ENCODE measurements at regions not wholly inside any gene's neighbourhood (a gene's known extent, or its start where the extent isn't known, plus 50 kb on each side); places are given as distances from the start of the nearest gene placed in this dataset.

DNA sequence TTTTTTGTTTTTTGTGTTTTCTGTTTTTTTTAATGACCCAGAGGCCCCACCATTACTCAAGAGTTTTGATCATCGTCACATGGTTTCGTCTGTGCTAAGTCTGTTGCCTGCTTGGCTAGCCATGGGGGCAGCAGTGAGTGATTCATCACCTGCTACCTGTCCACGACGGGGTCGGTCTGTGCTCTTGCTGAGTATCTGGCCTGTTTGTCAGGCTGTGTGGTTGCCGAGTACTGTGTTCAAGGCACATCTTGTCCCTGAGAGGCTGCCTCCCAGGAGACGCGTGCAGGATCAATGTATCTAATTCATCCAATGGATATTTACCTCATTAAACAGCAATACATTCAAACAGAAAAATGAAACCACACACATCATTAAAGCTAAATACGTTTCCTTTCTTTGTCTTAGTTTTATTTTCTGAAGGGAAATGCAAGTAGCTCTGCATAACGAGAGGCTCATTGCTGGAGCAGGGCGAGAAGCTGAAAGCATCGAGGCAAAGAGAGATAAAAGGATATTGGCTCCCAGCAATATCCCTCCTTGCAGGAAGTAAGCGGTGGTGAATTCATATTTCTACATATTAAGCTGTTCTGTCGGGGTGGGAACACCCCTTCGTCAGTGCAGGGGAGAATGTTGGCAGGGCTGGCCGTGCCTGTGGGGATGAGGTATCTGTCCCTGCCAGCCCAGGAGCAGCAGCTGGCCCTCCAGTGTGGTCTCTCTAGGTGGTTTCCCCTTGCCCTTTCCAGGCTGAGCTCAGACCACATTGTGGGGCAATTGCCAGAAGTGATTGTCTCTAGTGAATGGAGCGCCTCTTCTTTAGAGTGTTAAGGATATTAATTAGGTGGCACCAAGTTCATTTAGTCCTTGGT is 166.2 kb upstream of the ASIC2 start:
- Histone ChIP-seq H3K4me1 (ENCODE audit: control insufficient read depth in 4 of 4, insufficient read depth in 4 of 4, low read length in 3 of 4) (no peaks in the 10 kb centered on the region), H3K9me3 (ENCODE audit: control insufficient read depth in 4 of 4, low read length in 3 of 4) (no peaks in the 10 kb centered on the region), H3K4me3 (ENCODE audit: low read depth in 1 of 3, low read length in 3 of 3) (no peak overlapping the region), H3K9ac (ENCODE audit: low read depth in 1 of 2, low read length in 2 of 2) (no peak overlapping the region), H3K27me3 (ENCODE audit: control insufficient read depth in 4 of 4, insufficient read depth in 4 of 4, low read length in 3 of 4) (peaks cover 0 to 10% (median 2%) of the 10 kb centered on the region in 4 donors), H3K27ac (ENCODE audit: low read depth in 1 of 2, low read length in 2 of 2) (no peak overlapping the region), H3K36me3 (ENCODE audit: control insufficient read depth in 4 of 4, insufficient read depth in 3 of 4, low read depth in 1 of 4, low read length in 3 of 4) (no peaks in the 10 kb centered on the region)
- DNase-seq (ENCODE audit: low spot score), result no peak
- 64% methylated on average over 17 of the region's 17 CpGs for WGBS
- TF ChIP-seq SP1 (IDR thresholded peaks at IDR 0.05), result no peak
- TF ChIP-seq, protein P1, sequence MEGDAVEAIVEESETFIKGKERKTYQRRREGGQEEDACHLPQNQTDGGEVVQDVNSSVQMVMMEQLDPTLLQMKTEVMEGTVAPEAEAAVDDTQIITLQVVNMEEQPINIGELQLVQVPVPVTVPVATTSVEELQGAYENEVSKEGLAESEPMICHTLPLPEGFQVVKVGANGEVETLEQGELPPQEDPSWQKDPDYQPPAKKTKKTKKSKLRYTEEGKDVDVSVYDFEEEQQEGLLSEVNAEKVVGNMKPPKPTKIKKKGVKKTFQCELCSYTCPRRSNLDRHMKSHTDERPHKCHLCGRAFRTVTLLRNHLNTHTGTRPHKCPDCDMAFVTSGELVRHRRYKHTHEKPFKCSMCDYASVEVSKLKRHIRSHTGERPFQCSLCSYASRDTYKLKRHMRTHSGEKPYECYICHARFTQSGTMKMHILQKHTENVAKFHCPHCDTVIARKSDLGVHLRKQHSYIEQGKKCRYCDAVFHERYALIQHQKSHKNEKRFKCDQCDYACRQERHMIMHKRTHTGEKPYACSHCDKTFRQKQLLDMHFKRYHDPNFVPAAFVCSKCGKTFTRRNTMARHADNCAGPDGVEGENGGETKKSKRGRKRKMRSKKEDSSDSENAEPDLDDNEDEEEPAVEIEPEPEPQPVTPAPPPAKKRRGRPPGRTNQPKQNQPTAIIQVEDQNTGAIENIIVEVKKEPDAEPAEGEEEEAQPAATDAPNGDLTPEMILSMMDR (IDR thresholded peaks at IDR 0.05; ENCODE audit: low read depth, low read length, missing input control), result no peak
- TF ChIP-seq HNF4G (IDR thresholded peaks at IDR 0.05), result no peak
- no peak for TF ChIP-seq YY1 (IDR thresholded peaks at IDR 0.05)
- TF ChIP-seq, protein P2, sequence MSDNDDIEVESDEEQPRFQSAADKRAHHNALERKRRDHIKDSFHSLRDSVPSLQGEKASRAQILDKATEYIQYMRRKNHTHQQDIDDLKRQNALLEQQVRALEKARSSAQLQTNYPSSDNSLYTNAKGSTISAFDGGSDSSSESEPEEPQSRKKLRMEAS (IDR thresholded peaks at IDR 0.05), result no peak
- no peak for TF ChIP-seq JUND (IDR thresholded peaks at IDR 0.05)
- TF ChIP-seq ZBTB33 (IDR thresholded peaks at IDR 0.05), result no peak
- TF ChIP-seq, protein P3, sequence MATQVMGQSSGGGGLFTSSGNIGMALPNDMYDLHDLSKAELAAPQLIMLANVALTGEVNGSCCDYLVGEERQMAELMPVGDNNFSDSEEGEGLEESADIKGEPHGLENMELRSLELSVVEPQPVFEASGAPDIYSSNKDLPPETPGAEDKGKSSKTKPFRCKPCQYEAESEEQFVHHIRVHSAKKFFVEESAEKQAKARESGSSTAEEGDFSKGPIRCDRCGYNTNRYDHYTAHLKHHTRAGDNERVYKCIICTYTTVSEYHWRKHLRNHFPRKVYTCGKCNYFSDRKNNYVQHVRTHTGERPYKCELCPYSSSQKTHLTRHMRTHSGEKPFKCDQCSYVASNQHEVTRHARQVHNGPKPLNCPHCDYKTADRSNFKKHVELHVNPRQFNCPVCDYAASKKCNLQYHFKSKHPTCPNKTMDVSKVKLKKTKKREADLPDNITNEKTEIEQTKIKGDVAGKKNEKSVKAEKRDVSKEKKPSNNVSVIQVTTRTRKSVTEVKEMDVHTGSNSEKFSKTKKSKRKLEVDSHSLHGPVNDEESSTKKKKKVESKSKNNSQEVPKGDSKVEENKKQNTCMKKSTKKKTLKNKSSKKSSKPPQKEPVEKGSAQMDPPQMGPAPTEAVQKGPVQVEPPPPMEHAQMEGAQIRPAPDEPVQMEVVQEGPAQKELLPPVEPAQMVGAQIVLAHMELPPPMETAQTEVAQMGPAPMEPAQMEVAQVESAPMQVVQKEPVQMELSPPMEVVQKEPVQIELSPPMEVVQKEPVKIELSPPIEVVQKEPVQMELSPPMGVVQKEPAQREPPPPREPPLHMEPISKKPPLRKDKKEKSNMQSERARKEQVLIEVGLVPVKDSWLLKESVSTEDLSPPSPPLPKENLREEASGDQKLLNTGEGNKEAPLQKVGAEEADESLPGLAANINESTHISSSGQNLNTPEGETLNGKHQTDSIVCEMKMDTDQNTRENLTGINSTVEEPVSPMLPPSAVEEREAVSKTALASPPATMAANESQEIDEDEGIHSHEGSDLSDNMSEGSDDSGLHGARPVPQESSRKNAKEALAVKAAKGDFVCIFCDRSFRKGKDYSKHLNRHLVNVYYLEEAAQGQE (IDR thresholded peaks at IDR 0.05), result no peak
- TF ChIP-seq RXRA (IDR thresholded peaks at IDR 0.05), result no peak
- TF ChIP-seq TAF1 (conservative IDR thresholded peaks at IDR 0.05), result no peak
- TF ChIP-seq RAD21 (IDR thresholded peaks at IDR 0.05), result no peak
- no peak for TF ChIP-seq FOXA2 (IDR thresholded peaks at IDR 0.05)
- TF ChIP-seq EGR1 (IDR thresholded peaks at IDR 0.05; ENCODE audit: low read depth in 2 of 2), result no peak
- TF ChIP-seq GABPA (IDR thresholded peaks at IDR 0.05 in 1 of 2, conservative IDR thresholded peaks at IDR 0.05 in 1 of 2), result no peak
- TF ChIP-seq NR2F2 (IDR thresholded peaks at IDR 0.05), result no peak
- TF ChIP-seq ATF3 (IDR thresholded peaks at IDR 0.05), result no peak
- TF ChIP-seq FOXA1 (IDR thresholded peaks at IDR 0.05), result no peak
- no peak for TF ChIP-seq HNF4A (conservative IDR thresholded peaks at IDR 0.05)

Data from liver (tissue), 8 donors.